CD4-positive, alpha-beta T cell treated with Interleukin-15 for 4 hours (primary cell): ENCODE measurements at regions not wholly inside any gene's neighbourhood (a gene's known extent, or its start where the extent isn't known, plus 50 kb on each side); places are given as distances from the start of the nearest gene placed in this dataset.
A peak's percentile ranks its signal among the peaks of the same experiment; 100 is the strongest.
"Not testable (repeated sequence)": the region's sequence is repeated elsewhere in the genome, so short reads cannot be mapped to it uniquely, and the experiment has no call there.

Source experiments
- DNase-seq: peaks from one replicate; pipeline ENCODE4 v3.0.0-alpha.2; 2020; ENCODE audit warnings: low spot score

DNA sequence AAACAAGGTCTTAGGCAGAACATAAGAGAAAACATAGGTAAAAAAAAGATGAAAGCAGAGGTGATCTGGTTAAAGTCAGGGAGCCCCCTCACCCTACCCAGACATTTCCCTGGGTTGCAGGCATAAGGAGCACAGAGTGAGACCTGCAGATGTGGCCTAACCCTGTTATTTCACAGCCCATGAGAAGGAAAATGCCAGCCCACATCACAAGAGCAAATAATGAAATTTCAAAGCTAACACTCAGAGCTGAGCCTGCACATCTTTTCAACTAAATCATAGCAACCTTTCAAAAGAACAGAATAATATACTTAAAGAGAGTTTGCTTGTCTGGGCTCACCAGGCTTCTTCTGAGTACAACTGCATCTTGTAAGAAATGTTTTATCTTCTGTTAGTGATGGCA, 295.4 kb downstream of the RPAP3 start:
- no peak for DNase-seq

DNA sequence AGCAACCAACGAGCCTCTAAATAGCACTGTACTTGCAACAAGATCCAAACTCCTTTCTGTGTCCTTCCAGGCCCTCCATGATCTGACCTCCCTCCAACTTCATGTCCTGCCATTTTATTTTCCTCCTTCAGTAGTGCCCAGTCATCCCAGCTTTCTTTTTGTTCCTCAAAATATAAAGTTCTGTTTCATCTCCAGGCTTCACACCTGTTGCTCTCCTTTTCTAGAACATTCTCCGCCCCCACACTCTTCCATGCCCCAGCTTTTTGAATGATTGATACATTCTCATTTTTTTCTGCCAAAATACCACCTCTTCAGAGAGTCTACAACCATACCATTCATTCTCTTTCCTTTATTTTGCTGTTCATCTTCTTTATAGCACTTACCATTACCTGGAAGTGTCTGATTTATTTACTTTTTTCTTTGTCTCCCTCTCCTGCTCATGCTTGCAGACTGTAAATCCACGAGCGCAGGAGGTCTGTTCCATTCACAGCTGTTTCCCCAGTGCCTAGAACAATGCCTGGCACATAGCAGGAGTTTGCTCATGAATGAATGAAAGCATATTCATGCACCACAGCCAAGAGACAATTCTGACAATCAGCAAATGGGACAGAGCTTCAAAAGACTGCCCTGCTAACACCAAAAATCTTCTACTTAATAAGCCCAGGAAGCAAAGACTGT, 296.4 kb downstream of the RPAP3 start:
- no peak for DNase-seq

DNA sequence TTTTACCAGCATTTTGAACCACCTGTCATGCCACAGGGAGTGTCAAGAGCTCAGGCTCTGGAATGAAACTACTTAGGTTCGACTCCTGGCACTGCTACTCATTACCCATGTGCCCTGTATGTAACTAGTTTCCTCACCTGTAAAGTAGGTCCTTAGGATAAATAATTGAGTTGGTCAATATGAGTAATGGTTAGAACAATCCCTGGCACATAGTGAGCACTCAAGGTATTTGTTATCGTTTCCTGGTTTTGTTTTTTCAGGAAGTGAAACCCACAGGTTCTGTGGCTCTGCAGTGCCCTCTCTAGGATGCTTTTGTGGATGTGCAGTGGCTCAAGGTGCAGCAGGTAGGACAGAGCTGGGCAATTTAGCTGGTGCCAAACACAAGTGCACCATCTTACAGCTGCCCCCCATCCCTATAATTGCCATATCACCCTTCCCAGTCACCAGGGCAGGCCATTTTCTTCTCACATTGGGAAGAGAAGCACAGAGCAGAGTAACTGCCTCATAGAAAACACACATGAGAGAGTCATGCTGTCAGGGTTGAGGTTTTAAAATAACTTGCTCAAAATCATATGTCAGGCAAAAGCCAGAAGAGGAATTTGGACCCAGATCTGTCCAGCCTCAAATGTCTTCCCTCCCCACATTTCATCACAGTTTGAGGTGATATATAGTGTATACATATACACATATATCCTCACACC, 297.5 kb downstream of the RPAP3 start:
- peak; percentile 42 for DNase-seq

DNA sequence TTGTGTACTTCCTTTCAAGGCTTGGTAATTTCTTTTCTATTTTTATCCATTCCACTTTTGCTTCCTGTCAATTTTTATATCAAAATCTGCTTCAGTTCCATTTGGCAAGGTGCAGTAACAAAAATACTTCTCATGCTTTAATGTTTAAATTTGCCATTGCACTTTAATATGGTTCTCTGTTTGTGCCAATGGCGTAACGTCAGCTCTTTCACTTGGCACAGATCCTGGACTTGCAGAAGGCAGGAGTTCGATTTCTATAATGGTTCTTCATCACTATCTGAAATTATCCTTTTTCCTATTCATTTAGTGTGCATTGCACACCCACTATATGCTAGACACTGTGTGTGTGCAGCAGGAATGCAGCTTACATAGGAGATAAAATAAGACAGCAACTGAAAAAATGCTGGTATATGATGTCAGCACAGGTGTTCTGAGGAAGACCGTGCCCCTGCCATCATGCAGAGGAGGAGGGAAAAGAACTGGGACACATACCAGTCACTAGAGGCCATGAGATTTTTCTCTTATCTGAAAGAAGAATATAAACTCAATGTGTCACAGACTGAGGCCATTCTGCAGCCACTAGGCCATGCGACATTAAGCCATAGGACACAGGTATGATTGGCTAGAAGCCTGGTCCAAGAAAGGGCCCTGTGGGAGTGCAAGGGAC, 298.2 kb downstream of the RPAP3 start:
- DNase-seq, result no peak

DNA sequence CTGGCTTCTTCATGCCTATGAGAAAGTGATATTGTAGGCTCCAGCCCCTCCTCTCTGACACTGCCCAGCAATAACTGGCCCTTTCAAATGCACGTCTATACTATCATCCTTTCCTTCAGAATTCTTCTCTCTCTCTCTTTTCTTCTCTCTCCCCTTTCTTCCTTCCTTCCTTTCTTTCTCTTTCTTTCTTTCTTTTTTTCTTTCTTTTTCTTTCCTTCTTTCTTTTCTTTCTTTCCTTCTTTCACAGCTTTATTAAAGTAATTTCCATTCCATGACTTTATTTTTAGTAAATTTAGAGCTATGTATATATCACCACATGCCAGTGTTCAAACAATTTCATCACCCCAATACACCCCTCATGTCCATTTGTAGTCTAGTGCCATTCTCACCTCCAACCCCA, 302.1 kb downstream of the RPAP3 start:
- no peak for DNase-seq

DNA sequence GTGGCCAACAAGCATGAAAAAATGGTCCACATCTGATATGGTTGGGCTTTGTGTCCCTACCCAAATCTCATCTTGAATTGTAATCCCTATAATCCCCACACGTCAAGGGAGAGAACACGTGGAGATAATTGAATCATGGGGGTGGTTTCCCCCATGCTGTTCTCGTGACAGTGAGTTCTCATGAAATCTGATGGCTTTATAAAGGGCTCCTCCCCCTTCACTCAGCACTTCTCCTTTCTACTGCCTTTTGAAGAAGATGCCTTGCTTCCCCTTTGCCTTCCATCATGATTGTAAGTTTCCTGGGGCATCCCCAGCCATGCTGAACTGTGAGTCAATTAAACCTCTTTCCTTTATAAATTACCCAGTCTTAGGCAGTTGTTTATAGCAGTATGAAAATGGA, 304.6 kb downstream of the RPAP3 start:
- not testable (repeated sequence) for DNase-seq

DNA sequence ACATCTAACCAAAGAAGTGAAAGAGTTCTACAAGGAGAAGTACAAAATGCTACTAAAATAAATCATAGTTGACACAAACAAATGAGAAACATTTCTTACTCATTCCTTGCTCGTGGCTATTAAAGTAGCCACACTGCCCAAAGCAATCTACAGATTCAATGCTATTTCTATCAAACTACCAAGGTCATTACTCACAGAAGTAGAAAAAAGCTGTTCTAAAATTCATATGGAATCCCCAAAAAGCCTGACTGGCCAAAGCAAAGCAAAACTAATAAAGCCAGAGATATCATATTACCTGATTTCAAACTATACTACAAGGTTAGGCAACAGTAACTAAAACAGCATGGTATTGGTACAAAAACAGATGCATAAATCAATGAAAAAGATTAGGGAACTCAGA, 305.6 kb downstream of the RPAP3 start:
- no peak for DNase-seq

DNA sequence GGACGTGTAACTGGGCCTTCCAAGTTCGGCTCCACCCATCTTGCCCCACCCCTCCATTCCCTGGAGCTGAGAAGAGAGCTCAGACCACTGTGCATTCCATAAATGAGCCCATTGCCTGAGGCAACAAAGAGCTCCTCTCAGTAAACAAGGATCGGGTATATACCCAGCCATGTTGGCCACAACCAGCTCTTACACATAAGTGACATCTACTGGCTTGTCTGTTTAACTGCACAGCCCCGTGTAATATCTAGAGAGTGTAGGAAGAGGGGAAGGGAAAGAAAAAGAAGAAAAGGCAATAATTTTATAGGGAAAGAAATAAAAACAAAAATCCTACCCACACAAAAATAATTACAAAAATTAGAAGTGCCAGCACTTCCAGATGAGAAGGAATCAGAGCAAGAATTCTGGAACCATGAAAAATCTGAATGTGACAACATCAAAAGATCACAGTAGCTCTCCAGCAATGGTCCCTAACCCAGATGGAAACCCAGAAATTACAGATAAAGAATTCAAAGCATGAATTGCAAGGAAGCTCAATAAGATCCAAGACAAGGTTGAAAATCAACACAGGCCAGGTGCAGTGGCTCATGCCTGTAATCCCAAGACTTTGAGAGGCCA, 308.1 kb downstream of the RPAP3 start:
- DNase-seq, result peak; percentile 75

DNA sequence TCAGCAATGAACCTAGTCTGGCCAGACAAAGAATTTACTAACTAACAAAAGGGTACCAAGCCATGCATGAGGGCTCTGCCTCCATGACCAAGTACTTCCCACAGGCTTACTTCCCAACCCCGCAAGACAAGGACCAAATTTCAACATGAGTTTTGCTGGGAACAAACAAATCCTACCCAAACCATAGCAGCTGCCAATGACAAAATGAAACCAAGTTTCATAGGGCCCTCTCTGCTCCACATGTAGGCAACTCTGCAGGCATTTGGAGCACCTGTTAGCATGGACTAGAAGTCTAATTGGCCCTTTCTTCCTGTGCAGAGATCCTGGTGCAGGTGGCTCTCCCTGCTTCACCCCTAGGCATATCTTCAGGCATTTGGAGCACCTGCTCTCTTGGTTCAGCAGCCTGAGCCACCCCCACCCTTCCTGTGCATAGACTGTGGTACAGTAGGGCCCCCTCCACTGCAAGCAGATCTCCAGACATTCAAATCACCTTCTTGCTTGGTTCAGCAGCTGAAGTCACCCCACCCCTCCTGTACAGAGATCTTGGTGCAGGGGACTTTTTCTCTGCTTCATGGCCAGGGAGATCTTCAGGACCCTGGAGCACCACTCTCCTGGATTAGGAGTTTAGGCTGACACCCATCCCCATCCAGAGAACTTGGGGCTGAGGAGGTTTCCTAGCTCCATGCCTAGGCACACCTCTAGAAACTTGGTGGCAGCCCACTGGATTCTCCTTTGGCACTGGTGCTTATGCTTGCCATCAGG, 308.7 kb downstream of the RPAP3 start:
- no peak for DNase-seq

DNA sequence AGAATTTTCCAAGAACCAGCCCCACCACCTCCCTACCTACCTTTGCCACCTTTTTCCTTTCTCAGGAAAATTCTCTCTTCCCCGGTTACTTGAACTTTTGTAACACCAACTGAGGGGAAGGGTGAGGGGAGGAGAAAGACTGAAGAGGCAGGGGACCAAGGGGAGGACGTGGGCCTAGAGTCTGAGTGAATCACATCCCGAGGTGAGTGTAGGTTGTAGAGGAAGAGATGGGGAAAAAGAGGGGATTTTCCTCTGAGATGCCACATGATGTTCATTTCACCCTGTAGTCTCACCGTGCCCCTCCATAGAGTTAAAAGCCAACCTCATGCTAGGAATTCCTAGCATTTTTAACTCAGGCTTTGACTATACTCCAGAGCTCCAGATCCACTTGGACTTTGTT, 311.8 kb downstream of the RPAP3 start:
- DNase-seq, result no peak

DNA sequence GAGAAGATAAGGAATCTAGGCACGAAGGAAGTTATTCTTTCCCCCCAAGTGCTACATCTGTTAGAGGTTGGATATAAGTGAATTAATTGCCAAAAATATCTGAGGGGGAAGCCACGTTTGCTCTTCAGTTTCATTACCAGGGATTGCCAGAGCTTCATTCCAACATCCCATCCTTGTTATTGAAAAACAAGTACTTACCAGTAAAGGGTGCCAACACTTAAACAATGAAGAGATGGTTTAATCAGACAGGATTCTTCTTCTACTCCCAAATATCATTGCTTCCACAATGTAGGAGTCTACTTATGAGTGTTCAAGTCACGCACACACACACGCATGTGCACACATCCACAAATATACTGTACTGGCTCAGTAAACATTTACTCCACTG, 312.4 kb downstream of the RPAP3 start:
- DNase-seq, result no peak

DNA sequence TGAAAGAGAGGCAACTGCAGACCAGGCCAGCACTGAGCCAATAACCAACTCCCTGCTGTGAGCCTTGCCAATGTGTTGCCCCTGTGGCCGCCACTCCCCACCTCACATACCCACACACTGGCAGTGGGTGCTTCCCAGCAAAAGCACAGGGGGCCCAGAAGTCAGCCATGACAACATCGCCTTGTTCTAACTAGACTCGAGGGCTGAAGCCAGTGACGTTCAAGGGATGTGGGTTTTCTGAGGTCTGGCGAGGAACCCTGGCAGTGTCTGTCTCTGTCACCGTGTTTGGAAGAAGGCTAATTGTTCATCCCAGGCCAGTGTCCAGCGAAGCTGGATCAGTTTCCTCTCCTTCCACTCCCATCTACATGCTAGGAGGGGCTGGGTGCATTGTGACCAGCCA, 311.8 kb upstream of the AMIGO2 start:
- DNase-seq, result peak; percentile 52

DNA sequence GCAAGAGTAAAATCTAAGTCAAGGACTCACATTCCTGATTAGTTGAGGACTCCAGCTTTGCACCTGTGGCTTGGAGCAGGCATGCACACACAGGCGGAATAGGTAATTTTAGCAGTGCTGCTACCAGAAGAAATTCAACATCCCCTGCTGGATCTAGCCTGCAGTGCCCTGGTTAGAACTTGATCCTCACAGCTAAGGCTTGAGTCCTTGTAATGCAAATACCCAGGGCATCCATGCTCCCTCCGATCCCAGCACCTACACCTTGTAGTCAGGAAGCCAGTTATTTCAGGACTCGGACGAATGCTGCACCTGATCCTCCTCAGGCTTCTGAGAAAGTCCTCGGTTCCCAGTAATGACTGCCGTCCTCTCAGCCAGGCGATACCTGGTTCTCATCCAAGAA, 309.0 kb upstream of the AMIGO2 start:
- DNase-seq, result no peak

DNA sequence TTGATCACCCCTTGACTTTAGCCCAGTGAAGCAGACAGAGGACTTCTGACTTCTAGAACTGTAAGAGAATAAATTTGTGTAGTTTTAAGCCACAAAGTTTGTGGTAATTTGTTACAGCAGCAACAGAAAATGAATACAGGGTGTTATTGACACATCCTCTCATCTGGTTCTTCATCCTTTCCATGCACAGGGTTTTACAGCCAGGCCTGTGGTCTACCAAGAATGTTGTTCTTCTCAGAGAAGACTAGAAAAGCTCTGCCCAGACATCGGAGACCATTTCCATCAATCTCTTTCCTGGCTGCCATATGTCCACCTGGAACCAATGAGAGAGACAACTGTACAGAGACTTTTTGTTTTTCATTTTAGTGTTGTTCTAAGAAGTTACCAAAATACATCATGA, 308.2 kb upstream of the AMIGO2 start:
- DNase-seq, result no peak

DNA sequence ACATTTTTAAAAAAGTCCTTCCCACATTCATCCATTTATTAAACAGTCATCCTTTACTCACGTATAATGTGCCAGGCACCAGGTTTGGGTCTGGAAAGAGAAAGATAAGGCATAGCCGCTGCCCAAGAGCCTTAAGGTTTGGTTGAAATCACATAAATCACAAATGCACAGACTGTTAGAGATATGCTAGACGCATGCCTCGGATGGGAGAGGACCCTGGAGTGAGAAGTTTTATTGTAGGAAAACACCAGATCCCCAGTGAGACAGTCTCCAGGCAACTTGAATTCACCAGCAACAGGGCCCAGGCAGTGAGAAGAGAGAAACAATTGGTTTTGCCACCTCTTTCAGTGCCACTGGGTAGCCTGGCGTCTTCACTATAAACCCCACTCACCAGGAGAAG, 305.9 kb upstream of the AMIGO2 start:
- DNase-seq, result no peak

DNA sequence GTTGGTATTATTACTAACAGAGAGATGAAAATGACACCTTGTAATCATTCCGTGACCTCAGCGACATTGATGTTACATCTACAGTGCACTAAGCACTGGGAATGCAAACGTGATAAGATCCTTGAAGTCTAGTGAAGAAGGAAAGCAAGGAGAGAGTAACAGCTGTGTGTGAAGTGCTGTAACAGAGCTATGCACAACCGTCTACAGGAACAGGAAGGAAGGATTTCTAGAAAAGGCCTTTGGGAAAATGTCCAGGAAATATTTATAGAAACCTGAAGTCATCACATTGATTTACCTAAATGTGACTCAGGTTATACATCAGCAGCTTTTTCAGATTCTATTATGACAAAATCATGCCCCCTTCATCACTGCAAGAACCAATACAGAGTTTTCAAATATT, 304.2 kb upstream of the AMIGO2 start:
- DNase-seq, result no peak

DNA sequence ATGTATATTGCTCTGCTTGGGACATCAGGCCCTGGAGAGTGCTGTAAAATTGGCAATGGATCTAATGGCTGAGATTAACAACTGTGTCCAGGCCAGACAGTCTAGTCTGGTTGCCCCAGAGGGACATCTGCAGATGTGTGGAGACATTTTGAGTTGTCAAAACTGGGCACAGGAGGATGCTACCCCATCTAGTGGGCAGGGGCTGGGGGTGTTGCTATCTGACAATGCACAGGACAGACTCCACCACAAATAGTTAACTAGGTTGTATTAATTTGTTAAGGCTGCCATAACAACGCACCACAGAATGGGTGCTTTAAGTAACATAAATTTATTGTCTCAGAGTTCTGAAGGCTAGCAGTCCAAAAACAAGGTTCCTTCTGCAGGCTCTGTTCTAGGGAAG, 302.5 kb upstream of the AMIGO2 start:
- no peak for DNase-seq

DNA sequence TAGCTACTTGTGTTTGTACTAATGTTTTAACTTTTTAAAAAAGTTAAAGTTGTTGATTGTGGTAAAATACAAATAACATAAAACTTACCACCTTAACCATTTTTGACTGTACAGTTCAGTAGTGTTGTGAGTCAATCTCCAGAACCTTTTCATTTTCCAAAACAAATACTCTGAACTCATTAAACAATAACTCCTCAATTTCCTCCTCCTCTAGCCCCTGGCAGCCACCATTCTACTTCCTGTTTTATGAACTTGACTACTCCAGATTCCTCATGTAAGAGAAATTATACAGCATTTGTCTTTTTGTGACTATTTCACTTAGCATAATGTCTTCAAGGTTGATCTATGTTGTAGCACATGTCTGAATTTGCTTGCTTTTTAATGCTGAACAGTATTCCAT, 299.1 kb upstream of the AMIGO2 start:
- no peak for DNase-seq

DNA sequence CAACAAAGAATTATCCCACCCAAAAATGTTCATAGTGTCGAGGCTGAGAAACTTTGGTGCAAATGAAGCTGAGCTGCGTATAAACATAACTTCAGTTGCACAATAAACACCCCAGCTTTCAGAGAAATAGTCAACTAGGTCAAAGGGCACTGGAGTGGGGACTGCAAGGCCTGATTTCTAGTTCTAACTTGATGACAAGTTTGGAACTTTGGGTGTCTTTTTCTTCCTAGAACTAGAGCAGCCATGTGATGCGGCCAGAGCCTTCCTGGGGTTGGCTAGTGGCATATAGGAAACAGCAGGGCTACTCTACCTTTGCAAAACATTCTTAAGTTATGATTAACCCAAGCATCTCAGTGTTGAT, 298.4 kb upstream of the AMIGO2 start:
- DNase-seq, result no peak

DNA sequence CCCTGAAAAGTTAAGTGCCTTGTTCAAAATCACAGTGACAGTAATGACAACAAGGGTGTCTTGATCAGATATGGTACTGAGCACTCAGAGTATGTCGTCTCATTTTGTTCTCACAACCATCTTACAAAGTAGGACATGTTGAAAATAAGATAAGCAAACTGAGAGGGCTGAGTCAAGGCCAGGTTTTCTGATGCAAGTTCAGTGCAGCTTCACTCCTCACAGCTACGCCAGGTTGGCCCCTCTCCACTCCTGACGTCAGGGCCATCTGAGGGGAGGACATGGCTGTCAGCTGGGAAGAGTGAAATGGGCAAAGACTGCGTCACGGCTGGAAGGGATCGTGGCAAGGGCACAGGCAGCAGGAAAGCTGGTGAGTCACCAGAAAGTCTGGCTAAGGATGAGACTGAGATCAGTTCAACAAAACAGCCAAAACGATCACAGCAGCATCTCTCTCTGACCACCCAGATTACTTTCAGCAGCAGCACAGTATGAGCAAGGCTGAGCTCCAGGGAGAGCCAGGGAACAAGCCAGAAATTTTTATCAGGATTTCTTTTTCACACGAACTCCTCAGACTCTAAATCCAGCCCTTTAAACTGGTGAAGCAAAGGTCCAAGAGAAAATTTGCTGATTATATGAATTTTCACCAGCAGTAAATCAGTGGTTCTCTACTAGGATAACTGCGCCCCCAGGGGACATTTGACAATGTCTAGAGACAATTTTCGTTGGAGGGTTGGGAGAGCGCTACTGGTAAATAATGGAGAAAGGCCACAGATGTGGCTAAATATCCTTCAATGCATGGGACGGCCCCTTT, 297.9 kb upstream of the AMIGO2 start:
- DNase-seq, result no peak

DNA sequence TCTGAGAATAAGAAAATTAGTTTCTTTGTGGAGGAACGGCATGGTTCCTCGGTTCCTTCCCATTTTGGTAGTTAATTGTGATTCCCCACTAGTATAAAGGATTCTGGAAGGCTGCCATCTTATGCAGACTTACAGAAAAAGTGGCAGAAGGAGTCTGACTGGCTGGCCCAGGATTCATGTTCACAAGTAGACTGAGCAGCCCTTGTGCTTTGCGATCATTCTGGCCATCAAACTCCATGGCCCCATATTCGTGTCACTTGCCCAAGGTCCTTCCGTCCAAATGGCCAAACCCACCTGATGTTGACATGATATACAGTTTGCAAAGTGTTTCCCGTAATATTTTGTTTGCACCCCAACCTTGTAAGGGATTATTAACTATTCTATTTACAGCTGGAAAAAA, 297.2 kb upstream of the AMIGO2 start:
- no peak for DNase-seq
